Chondrocyte (in vitro differentiated cells): ENCODE measurements at regions not wholly inside any gene's neighbourhood (a gene's known extent, or its start where the extent isn't known, plus 50 kb on each side); places are given as distances from the start of the nearest gene placed in this dataset.

ENCODE experiments used
- DNase-seq: peaks from one replicate; pipeline ENCODE4 v3.0.0; 2021; ENCODE audit warnings: mixed read lengths, low spot score
- H3K27ac Mint-ChIP-seq: one replicate; pipeline ENCODE4 v1.8.0; 2021; ENCODE audit warnings: mild to moderate bottlenecking, moderate library complexity, mixed read lengths; ENCODE audit not compliant: unreplicated experiment
- H3K27me3 Mint-ChIP-seq: 2 replicates; pipeline ENCODE4 v1.8.0; 2021; ENCODE audit warnings: low read depth, mixed read lengths
- H3K36me3 Mint-ChIP-seq: 2 replicates; pipeline ENCODE4 v1.8.0; 2021; ENCODE audit warnings: low read depth, mixed read lengths
- H3K4me1 Mint-ChIP-seq: 2 replicates; pipeline ENCODE4 v1.8.0; 2021; ENCODE audit warnings: low read depth, mild to moderate bottlenecking, mixed read lengths
- H3K4me3 Mint-ChIP-seq: one replicate; pipeline ENCODE4 v1.8.0; 2021; ENCODE audit warnings: mild to moderate bottlenecking, moderate library complexity, mixed read lengths; ENCODE audit not compliant: unreplicated experiment
- H3K9me3 Mint-ChIP-seq: 2 replicates; pipeline ENCODE4 v1.8.0; 2021; ENCODE audit warnings: low read depth, mixed read lengths
- CTCF ChIP-seq: fragments of 200-600 bp; sonication (generic); IDR thresholded peaks from 2 replicates; pipeline ENCODE4 v1.5.0; 2021; ENCODE audit warnings: antibody characterized with exemption, mild to moderate bottlenecking, moderate library complexity

- Mint-ChIP-seq H3K27me3 (no peaks in the 10 kb centered on the region), H3K36me3 (no peaks in the 10 kb centered on the region), H3K4me1 (no peaks in the 10 kb centered on the region), H3K4me3 (no peak overlapping the region), H3K27ac (no peak overlapping the region), H3K9me3 (no peaks in the 10 kb centered on the region)
- DNase-seq = no peak
- no peak for TF ChIP-seq CTCF
Observed at GRCh38 chr4:162239992-162240769, 76.4 kb upstream of the FSTL5 start.

GRCh38 chr4:162237676-162238075 lies 73.9 kb upstream of the FSTL5 start:
- no peak overlapping the region for H3K4me3 Mint-ChIP-seq
- peaks cover 5% of the 10 kb centered on the region for H3K9me3 Mint-ChIP-seq
- H3K36me3 Mint-ChIP-seq = no peaks in the 10 kb centered on the region
- H3K27me3 Mint-ChIP-seq = no peaks in the 10 kb centered on the region
- TF ChIP-seq CTCF = no peak
- no peak overlapping the region for H3K27ac Mint-ChIP-seq
- no peaks in the 10 kb centered on the region for H3K4me1 Mint-ChIP-seq
- no peak for DNase-seq

GRCh38 chr4:162234595-162234994 lies 70.8 kb upstream of the FSTL5 start:
- Mint-ChIP-seq H3K4me1 (no peaks in the 10 kb centered on the region), H3K27ac (no peak overlapping the region), H3K36me3 (no peaks in the 10 kb centered on the region), H3K9me3 (peaks cover 7% of the 10 kb centered on the region), H3K4me3 (no peak overlapping the region), H3K27me3 (no peaks in the 10 kb centered on the region)
- no peak for DNase-seq
- TF ChIP-seq CTCF = no peak

- no peak for TF ChIP-seq CTCF
- Mint-ChIP-seq H3K4me1 (no peaks in the 10 kb centered on the region), H3K9me3 (peaks cover 7% of the 10 kb centered on the region), H3K27ac (no peak overlapping the region), H3K4me3 (no peak overlapping the region), H3K36me3 (no peaks in the 10 kb centered on the region), H3K27me3 (no peaks in the 10 kb centered on the region)
- DNase-seq = no peak
Observed at GRCh38 chr4:162232349-162232748, 68.5 kb upstream of the FSTL5 start.

GRCh38 chr4:162229670-162230069 lies 65.9 kb upstream of the FSTL5 start:
- H3K4me3 Mint-ChIP-seq = no peak overlapping the region
- H3K9me3 Mint-ChIP-seq = peaks cover 7% of the 10 kb centered on the region
- no peak for DNase-seq
- no peak for TF ChIP-seq CTCF
- H3K4me1 Mint-ChIP-seq = no peaks in the 10 kb centered on the region
- peaks cover 4% of the 10 kb centered on the region for H3K27me3 Mint-ChIP-seq
- no peaks in the 10 kb centered on the region for H3K36me3 Mint-ChIP-seq
- no peak overlapping the region for H3K27ac Mint-ChIP-seq
